Stimulated activated CD4-positive, alpha-beta T cell treated with anti-CD3 and anti-CD28 coated beads, Interleukin-12 subunit alpha, Interleukin-12 subunit beta, amount 100 ng/mL, for 24 hours (primary cell): ENCODE measurements at regions not wholly inside any gene's neighbourhood (a gene's known extent, or its start where the extent isn't known, plus 50 kb on each side); places are given as distances from the start of the nearest gene placed in this dataset.
"Not testable (repeated sequence)": the region's sequence is repeated elsewhere in the genome, so short reads cannot be mapped to it uniquely, and the experiment has no call there.

Experiments used
- DNase-seq, 2 experiments: peaks; one replicate each; pipeline ENCODE4 v3.0.0-alpha.2; 2020; ENCODE audit warnings: low read depth in 2 of 2

GRCh38 chr4:81314897-81315470 is 100.0 kb upstream of the PRKG2 start:
- no peak for DNase-seq

DNA sequence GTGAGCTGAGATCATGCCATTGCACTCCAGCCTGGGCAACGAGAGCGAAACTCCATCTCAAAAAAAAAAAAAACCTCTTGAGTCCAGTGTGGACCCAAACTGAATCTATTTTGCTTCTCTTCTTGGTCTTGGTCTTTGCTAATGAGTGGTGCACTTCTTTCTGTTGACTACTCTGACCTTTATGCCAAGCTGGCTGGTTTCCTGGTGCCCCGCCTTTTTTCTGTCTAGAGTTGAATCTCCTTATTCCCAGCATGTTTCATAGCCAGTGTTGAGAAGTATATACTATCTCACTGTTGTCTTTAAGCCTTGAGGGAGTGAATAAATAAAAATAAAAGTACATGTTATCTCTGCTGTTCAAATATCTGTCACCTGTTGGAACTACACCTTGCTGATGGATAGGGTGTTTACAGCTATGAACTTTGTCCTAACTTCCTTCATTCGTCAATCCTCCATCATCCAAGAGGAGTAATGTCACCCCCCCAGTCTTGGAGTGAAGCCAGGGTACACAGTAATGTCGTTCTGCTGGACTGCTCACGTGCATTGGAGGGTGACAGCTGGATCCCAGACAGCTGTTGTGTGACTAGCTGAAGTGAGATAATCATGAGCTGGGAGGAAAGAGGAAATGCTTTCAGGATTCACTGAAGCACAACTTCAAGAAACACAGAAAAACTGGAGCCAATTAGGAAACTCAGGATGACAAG is 99.3 kb upstream of the PRKG2 start:
- DNase-seq = no peak

GRCh38 chr4:81307991-81308390 is 93.0 kb upstream of the PRKG2 start:
- DNase-seq = no peak

- DNase-seq = no peak
These were observed 89.8 kb upstream of the PRKG2 start for GRCh38 chr4:81304871-81305270.

GRCh38 chr4:81300352-81300751 is 85.3 kb upstream of the PRKG2 start:
- not testable (repeated sequence) for DNase-seq

GRCh38 chr4:81290813-81291212 is 75.8 kb upstream of the PRKG2 start:
- DNase-seq = no peak

- no peak for DNase-seq
These were observed 72.1 kb upstream of the PRKG2 start for GRCh38 chr4:81287101-81287500.

- no peak for DNase-seq
These were observed 67.1 kb upstream of the PRKG2 start for GRCh38 chr4:81282131-81282530.

GRCh38 chr4:81274460-81274859 is 59.4 kb upstream of the PRKG2 start:
- no peak for DNase-seq

DNA sequence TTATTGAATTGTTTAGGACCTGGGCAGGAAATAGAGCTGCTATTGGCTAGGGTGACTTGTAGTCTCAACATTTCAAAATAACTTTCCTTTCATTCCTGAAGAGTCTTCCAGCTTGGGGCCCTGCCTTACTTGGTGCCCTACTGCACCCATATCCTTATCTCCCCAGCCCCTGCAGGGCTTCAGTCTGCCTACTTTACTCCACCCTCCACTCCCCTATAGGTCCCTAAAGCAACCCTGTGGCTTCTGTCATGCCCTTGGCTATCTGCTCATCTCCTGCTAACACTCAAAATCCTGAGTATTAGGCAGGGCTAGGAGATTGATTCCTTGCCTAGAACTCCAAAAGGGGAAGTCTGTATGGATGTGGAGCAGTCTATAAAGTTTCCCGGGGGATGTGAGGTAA is 57.6 kb upstream of the PRKG2 start:
- DNase-seq = no peak
